Left colon (tissue), 2 donors: ENCODE measurements at regions not wholly inside any gene's neighbourhood (a gene's known extent, or its start where the extent isn't known, plus 50 kb on each side); places are given as distances from the start of the nearest gene placed in this dataset.
"Not testable (repeated sequence)": the region's sequence is repeated elsewhere in the genome, so short reads cannot be mapped to it uniquely, and the experiment has no call there.

ENCODE experiments used
- ATAC-seq: fragments of 200-7000 bp; cut with Tn5 transposase; one replicate; pipeline ENCODE4 v1.9.1; 2020; ENCODE audit warnings: mild to moderate bottlenecking, moderate library complexity
- DNase-seq, 2 donors: peaks; one replicate each; pipeline ENCODE4 v3.0.0-alpha.2; 2020
- intact Hi-C, 2 donors: fragments of 100-400 bp; cut with DNase I in 1 of 2; cut with micrococcal nuclease in 1 of 2; formaldehyde crosslinking; loops; one replicate each; pipeline versions ENCODE4 v1.11.2 to v1.14.0; 2022; cut with DNase I, micrococcal nuclease
- donor health status: DM: no; HTN: no; CAD: no.
- donor health status: DM: yes; HTN: yes; CAD: no.

DNA sequence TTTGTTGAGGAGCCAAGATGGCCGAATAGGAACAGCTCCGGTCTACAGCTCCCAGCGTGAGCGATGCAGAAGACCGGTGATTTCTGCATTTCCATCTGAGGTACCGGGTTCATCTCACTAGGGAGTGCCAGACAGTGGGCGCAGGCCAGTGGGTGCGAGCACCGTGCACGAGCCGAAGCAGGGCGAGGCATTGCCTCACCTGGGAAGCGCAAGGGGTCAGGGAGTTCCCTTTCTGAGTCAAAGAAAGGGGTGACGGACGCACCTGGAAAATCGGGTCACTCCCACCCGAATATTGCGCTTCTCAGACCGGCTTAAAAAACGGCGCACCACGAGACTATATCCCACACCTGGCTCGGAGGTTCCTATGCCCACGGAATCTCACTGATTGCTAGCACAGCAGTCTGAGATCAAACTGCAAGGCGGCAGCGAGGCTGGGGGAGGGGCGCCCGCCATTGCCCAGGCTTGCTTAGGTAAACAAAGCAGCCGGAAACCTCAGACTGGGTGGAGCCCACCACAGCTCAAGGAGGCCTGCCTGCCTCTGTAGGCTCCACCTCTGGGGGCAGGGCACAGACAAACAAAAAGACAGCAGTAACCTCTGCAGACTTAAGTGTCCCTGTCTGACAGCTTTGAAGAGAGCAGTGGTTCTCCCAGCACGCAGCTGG is 417.7 kb upstream of the POU3F2 start:
- intact Hi-C loops, ATAC-seq, DNase-seq: not testable (repeated sequence)

- intact Hi-C loops, result no loop called here
- DNase-seq (no peak), ATAC-seq (no peak)
Measured at GRCh38 chr6:98433325-98434056, 400.9 kb upstream of the POU3F2 start.

DNA sequence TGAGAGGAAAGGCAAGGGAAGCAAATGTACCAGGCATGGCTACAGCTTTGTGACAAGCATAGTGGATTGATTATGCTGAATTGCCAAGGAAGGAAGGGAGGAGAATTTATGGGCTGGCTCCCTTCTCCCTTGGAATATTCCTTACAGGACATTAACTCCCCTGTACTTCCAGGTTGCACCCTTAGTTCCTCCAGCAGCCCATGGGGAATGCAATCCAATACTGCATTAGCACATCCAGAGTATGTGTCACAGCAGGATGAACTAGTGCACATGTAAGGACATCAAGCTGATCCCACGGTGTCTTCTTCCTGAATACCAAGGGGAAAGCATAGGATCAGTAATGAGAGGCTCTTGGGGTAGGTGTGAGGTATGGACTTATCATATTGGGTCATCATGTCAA is 390.7 kb upstream of the POU3F2 start:
- intact Hi-C loops, result no loop called here
- no peak for DNase-seq
- ATAC-seq, result no peak

DNA sequence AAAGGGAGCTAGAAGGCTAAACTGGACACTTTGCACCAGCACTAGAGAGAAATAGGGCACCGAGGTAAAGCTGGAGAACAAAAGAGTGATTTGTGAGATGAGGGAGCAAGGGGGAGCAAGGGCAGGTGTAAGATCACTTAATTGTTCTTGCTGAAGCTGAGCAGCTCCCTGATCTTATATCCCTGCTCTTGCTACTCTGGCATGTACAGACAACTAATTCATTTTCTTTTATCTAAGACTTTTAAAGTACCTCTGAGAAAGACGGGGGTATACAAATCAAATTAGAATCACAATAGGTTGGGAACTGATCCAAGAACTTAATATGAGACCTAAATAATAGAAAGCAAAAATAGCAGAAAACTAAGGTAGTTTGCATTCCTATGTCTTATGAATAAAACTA is 381.7 kb upstream of the POU3F2 start:
- no peak for ATAC-seq
- intact Hi-C loops, result no loop called here
- DNase-seq, result no peak

DNA sequence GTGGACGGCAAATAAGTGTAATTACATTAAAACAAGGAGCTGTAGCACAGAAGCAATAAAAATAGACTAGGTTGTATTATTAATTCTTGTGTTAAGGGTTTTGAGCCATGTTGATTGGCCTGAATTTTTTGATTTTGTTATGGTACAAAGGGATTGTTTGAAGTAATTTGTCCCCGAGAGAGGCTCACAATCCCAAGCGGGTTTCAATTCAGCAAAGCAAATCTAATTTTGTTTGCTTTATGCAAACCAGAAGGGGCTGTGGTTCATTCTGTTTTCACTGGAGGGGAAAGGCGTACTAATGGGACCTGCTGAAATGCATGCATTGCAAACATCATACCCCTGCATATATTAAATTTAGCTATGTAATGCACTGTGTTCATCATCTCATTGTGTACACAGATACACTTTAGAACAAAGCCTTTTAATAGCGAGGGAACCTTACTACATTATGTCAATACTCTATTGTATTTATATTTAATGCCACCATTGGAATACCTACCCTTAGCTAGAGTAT is 379.5 kb upstream of the POU3F2 start:
- DNase-seq (no peak), ATAC-seq (no peak)
- intact Hi-C loops, result no loop called here

- no peak for DNase-seq
- ATAC-seq, result no peak
- intact Hi-C loops, result no loop called here
Measured at GRCh38 chr6:98458708-98459107, 375.7 kb upstream of the POU3F2 start.

- intact Hi-C loops, result no loop called here
- DNase-seq (no peak), ATAC-seq (no peak)
Measured at GRCh38 chr6:98463038-98464000, 371.1 kb upstream of the POU3F2 start.

GRCh38 chr6:98467091-98467490 is 367.3 kb upstream of the POU3F2 start:
- intact Hi-C loops, result no loop called here
- no peak for DNase-seq
- ATAC-seq, result no peak

- intact Hi-C loops, result no loop called here
- DNase-seq (no peak), ATAC-seq (no peak)
Measured at GRCh38 chr6:98467902-98468301, 366.5 kb upstream of the POU3F2 start.

DNA sequence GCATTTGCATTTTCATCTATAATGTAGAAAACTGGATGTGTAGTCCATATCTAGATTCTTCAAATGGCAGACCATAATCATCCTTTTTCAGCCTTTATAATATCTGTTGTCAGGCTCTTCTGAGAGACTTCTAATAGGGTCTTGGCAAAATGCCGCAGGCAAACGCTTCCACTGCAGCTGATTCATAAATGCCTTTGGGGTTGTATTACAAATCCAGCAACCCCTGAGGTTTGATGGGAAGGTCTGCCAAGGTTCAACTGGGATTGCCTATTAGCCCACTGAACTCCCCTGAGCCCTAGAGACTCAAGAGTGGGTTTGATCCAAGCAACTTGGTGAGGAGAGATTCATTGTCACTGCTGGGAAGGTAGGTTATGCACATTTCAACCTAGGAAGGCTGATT is 365.2 kb upstream of the POU3F2 start:
- ATAC-seq (no peak), DNase-seq (no peak)
- intact Hi-C loops, result no loop called here

DNA sequence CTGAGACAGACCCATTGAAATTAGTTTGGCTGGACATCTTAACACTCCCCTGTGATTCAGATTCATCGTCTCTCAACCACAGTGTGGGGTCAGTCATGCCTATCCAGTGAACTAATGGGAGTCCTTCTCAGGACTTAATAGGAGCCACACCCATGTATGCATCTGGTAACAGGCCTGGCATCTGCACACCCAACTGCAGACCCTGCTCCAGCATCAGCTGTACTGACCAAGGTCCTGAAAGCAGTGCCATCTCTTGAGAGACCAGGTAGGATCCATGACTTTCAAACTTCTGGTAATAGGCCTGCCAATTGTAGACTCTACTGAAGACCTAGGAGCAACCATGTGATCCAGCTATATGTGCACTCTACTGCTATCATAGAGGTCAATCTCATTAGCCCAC is 363.6 kb upstream of the POU3F2 start:
- ATAC-seq, result no peak
- intact Hi-C loops, result no loop called here
- no peak for DNase-seq

GRCh38 chr6:98471444-98471843 is 362.9 kb upstream of the POU3F2 start:
- no peak for ATAC-seq
- intact Hi-C loops, result no loop called here
- no peak for DNase-seq

DNA sequence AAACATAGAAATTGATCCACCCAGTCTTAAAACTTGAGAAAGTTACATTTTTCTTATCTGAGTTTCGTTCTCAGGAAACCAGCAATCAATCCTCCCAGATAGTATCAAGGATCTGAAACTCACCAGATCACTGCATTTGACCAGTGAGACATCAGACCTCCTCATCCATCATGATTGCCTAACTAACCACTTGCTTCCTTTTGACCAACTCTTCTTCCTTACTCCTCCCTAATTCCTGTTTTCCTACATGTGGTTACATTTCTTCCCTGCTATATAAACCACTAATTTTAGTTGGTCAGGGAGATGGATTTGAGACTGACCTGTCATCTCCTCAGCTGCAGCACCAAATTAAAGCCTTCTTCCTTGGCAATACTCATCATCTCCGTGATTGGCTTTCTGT is 357.1 kb upstream of the POU3F2 start:
- no peak for DNase-seq
- no peak for ATAC-seq
- intact Hi-C loops, result no loop called here

DNA sequence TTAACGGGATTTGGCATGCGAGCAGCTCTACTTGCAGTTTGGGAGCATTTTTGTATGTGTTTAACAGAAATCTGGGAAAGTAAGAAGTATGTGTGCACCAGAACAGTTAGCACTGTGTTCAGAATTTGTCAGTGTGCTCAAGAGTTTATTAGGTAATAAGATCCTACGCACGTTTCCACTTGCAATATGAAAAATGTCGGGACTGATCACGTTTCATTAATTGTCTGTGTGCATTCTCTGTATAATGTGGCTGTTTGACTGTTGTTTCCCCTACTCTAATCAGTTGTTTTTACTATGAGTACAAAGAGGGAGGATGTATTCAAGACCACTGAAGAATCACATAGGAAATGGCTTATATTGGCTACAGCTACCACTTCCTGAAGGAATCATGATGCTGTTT is 349.7 kb upstream of the POU3F2 start:
- DNase-seq, result no peak
- no peak for ATAC-seq
- intact Hi-C loops, result no loop called here

DNA sequence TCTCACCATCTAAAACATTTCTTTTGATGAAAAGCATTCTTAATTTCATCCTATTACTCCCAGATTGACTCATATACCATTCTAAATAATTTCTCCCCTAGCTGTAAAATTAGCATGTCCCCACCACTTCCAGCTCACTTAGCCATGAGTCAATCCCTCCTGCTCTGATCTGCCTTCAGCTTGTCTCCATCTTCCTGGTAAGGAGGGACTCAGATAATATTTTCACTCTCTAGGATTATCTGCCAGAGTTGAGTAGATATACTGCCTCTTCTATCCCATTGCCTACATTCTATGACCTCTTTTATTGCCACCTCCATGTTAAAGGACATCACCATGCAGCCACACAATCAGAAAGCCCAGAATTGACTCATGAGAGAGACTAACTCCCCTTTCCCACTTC is 348.8 kb upstream of the POU3F2 start:
- DNase-seq (no peak), ATAC-seq (no peak)
- intact Hi-C loops, result no loop called here

- no peak for DNase-seq
- intact Hi-C loops, result no loop called here
- ATAC-seq, result no peak
Measured at GRCh38 chr6:98486057-98486456, 348.3 kb upstream of the POU3F2 start.

DNA sequence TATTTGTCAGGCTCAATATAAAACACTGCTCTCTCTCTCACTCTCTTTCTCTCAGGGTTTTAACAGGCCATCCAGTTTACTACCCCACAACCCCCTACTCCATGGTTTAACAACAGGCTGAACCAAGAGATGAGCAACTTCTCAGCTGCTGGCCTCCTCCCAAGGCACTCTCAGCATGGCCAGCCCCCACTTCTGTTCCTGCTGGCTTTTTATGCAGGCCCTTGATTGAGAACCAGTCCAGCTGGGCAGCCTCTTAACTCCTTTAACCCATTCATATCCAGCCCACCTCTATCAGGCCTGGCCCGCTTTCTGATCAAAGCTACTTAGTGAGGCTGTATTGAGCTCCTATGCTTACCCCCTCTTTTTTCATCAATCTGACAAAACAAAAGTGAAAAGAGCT is 346.8 kb upstream of the POU3F2 start:
- no peak for ATAC-seq
- DNase-seq, result no peak
- intact Hi-C loops, result no loop called here

DNA sequence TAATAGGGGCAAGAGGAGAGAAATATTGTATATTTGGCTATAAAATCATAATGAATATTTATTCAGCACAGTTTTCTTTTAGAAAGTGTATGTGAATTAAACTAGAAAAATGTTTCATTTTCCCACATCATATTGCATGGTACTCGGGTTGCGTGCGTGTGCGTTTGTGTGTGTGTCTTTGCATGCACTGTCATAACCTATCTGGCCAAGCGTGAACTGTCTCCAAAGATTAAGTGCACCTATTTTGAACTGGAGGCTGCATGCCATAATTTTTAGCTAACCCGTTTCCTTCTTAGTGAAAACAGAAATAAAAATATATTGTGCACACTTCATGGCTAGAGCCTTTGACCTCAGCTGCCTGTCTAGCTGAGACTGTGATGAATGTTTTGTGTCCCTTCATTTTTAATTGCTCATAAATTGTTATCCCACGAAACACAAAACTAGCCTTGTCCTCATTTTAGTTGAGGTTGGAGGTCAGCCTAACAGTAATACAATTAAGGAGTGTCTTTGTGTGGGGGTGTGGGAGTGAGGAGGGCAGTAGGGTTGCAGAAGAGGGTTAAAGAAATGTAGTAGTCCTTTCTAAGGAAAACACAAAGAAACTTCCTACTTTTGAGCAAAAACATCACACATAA is 336.1 kb upstream of the POU3F2 start:
- intact Hi-C loops, result no loop called here
- no peak for DNase-seq
- ATAC-seq, result no peak

DNA sequence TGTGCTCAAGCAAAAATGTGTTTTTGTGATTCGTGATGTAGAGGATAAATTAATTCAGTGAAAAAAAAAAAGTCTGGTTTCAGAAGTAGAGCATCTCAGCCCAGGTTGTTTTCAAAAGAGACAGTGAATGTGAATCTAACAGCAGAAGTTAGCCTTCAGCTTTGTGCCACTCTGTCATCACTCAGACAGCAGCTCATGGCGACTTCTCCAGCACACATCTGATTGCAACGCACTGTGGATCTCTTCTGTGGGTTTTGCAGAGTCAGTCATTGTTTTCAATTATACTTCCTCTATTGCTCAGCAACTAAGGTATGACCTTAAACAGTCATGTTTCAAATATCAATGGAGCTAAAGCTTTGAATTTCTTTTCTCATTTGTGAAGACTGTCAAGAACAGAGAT is 335.5 kb upstream of the POU3F2 start:
- no peak for DNase-seq
- intact Hi-C loops, result no loop called here
- no peak for ATAC-seq
